Panc1 (cell line): ENCODE measurements at regions not wholly inside any gene's neighbourhood (a gene's known extent, or its start where the extent isn't known, plus 50 kb on each side); places are given as distances from the start of the nearest gene placed in this dataset.

Experiments used
- ATAC-seq: fragments of 200-7000 bp; cut with Tn5 transposase; 2 replicates; pipeline ENCODE4 v1.9.1; 2020; ENCODE audit warnings: mild to moderate bottlenecking, moderate library complexity
- BruUV-seq: library from RNA; stranded (reverse); fragments of 400-500 nt; replicated peaks from 2 replicates; lab custom pipeline; 2021; lab: Mats Ljungman, UMichigan
- CTCF ChIA-PET: fragments of 300-600 bp; sonication (Branson Sonifier 250); formaldehyde crosslinking; loops from one replicate; lab custom pipeline; 2022; ENCODE audit warnings: antibody characterized with exemption; lab: Charles Lee
- POLR2A ChIA-PET: fragments of 300-600 bp; sonication (Branson Sonifier 250); formaldehyde crosslinking; loops from one replicate; lab custom pipeline; 2022; ENCODE audit warnings: antibody characterized with exemption; lab: Charles Lee
- DNase-seq: peaks from one replicate; pipeline ENCODE4 v3.0.0-alpha.2; 2010; ENCODE audit warnings: low read depth, low spot score
- H3K27ac ChIP-seq: 2 replicates; pipeline ENCODE4 v1.5.1; 2011; ENCODE audit warnings: mild to moderate bottlenecking, low read length, inconsistent platforms
- H3K27me3 ChIP-seq: fragments of 200-500 bp; sonication (Bioruptor generic); 2 replicates; pipeline ENCODE4 v1.6.0; 2014; ENCODE audit warnings: low read length, inconsistent platforms; ENCODE audit not compliant: control insufficient read depth, insufficient read depth
- H3K36me3 ChIP-seq: fragments of 200-500 bp; sonication (Bioruptor generic); 2 replicates; pipeline ENCODE4 v1.5.1; 2014; ENCODE audit warnings: inconsistent platforms, mild to moderate bottlenecking, low read length, moderate library complexity; ENCODE audit not compliant: control insufficient read depth, insufficient read depth
- H3K4me1 ChIP-seq: 2 replicates; pipeline ENCODE4 v1.5.1; 2011; ENCODE audit warnings: inconsistent platforms, mild to moderate bottlenecking, low read length, moderate library complexity; ENCODE audit not compliant: control insufficient read depth, insufficient read depth
- H3K4me3 ChIP-seq, 2 experiments: 2 replicates each; pipeline ENCODE4 v1.5.1; 2011 to 2012; ENCODE audit warnings: low read depth in 2 of 2, low read length in 2 of 2, mild to moderate bottlenecking in 2 of 2, inconsistent platforms in 1 of 2, moderate library complexity in 1 of 2
- H3K9me3 ChIP-seq: fragments of 200-500 bp; sonication (Bioruptor generic); 2 replicates; pipeline ENCODE4 v1.5.1; 2014; ENCODE audit warnings: low read depth, mild to moderate bottlenecking, inconsistent platforms, low read length, moderate library complexity; ENCODE audit not compliant: control insufficient read depth, insufficient read depth
- POLR2AphosphoS5 ChIP-seq: IDR thresholded peaks from 2 replicates; pipeline ENCODE4 v1.6.1; 2012; ENCODE audit warnings: mild to moderate bottlenecking, low read depth, low read length, moderate library complexity
- SIN3A ChIP-seq: IDR thresholded peaks from 2 replicates; pipeline ENCODE4 v1.6.1; 2012; ENCODE audit warnings: low read depth, mild to moderate bottlenecking, low read length, moderate library complexity, borderline replicate concordance; ENCODE audit not compliant: insufficient read depth
- TCF7L2 ChIP-seq: IDR thresholded peaks from 2 replicates; pipeline ENCODE4 v1.6.1; 2011; ENCODE audit warnings: mild to moderate bottlenecking, low read depth, low read length, inconsistent platforms
- in situ Hi-C: cut with HindIII; loops from 2 replicates; pipeline ENCODE4 v1.10.0; 2016; ENCODE audit warnings: low sequenced_read_pairs, low pct_unique_long_range_greater_than_20kb
- intact Hi-C: fragments of 100-400 bp; cut with micrococcal nuclease; formaldehyde crosslinking; loops from one replicate; pipeline ENCODE4 v1.10.0; 2022; ENCODE audit not compliant: unreplicated experiment
- TF ChIP-seq, protein P1 (sequence below), 2 experiments: IDR thresholded peaks; 2 replicates each; pipeline ENCODE4 v1.6.1; 2011 to 2012; ENCODE audit warnings: low read depth in 2 of 2, control low read depth in 1 of 2, low read length in 1 of 2, mild to moderate bottlenecking in 1 of 2, moderate library complexity in 1 of 2; ENCODE audit not compliant: insufficient read depth in 1 of 2
- TF ChIP-seq, protein P2 (sequence below): fragments of 450-650 bp; IDR thresholded peaks from 2 replicates; pipeline ENCODE4 v1.5.1; 2017; ENCODE audit warnings: mild to moderate bottlenecking

- no peaks in the 10 kb centered on the region for H3K4me1 ChIP-seq
- TF ChIP-seq, protein P1, sequence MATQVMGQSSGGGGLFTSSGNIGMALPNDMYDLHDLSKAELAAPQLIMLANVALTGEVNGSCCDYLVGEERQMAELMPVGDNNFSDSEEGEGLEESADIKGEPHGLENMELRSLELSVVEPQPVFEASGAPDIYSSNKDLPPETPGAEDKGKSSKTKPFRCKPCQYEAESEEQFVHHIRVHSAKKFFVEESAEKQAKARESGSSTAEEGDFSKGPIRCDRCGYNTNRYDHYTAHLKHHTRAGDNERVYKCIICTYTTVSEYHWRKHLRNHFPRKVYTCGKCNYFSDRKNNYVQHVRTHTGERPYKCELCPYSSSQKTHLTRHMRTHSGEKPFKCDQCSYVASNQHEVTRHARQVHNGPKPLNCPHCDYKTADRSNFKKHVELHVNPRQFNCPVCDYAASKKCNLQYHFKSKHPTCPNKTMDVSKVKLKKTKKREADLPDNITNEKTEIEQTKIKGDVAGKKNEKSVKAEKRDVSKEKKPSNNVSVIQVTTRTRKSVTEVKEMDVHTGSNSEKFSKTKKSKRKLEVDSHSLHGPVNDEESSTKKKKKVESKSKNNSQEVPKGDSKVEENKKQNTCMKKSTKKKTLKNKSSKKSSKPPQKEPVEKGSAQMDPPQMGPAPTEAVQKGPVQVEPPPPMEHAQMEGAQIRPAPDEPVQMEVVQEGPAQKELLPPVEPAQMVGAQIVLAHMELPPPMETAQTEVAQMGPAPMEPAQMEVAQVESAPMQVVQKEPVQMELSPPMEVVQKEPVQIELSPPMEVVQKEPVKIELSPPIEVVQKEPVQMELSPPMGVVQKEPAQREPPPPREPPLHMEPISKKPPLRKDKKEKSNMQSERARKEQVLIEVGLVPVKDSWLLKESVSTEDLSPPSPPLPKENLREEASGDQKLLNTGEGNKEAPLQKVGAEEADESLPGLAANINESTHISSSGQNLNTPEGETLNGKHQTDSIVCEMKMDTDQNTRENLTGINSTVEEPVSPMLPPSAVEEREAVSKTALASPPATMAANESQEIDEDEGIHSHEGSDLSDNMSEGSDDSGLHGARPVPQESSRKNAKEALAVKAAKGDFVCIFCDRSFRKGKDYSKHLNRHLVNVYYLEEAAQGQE (IDR thresholded peaks at IDR 0.05; ENCODE audit: insufficient read depth in 1 of 2, low read depth in 2 of 2, low read length in 1 of 2): no peak
- TF ChIP-seq SIN3A (no peak), TCF7L2 (no peak), POLR2AphosphoS5 (no peak)
- TF ChIP-seq, protein P2, sequence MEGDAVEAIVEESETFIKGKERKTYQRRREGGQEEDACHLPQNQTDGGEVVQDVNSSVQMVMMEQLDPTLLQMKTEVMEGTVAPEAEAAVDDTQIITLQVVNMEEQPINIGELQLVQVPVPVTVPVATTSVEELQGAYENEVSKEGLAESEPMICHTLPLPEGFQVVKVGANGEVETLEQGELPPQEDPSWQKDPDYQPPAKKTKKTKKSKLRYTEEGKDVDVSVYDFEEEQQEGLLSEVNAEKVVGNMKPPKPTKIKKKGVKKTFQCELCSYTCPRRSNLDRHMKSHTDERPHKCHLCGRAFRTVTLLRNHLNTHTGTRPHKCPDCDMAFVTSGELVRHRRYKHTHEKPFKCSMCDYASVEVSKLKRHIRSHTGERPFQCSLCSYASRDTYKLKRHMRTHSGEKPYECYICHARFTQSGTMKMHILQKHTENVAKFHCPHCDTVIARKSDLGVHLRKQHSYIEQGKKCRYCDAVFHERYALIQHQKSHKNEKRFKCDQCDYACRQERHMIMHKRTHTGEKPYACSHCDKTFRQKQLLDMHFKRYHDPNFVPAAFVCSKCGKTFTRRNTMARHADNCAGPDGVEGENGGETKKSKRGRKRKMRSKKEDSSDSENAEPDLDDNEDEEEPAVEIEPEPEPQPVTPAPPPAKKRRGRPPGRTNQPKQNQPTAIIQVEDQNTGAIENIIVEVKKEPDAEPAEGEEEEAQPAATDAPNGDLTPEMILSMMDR: no peak
- ChIA-PET POLR2A (no interaction called here), CTCF (no interaction called here)
- H3K27me3 ChIP-seq: no peaks in the 10 kb centered on the region
- ATAC-seq (no peak), DNase-seq (no peak)
- in situ Hi-C loops (no loop called here), intact Hi-C loops (no loop called here)
- no peaks in the 10 kb centered on the region for H3K36me3 ChIP-seq
- no peaks in the 10 kb centered on the region for H3K9me3 ChIP-seq
- BruUV-seq: no TSS peak
- H3K4me3 ChIP-seq: no peak overlapping the region
- no peak overlapping the region for H3K27ac ChIP-seq
Measured at GRCh38 chr16:86962913-86963312, 354.3 kb downstream of the C16orf95 start.

DNA sequence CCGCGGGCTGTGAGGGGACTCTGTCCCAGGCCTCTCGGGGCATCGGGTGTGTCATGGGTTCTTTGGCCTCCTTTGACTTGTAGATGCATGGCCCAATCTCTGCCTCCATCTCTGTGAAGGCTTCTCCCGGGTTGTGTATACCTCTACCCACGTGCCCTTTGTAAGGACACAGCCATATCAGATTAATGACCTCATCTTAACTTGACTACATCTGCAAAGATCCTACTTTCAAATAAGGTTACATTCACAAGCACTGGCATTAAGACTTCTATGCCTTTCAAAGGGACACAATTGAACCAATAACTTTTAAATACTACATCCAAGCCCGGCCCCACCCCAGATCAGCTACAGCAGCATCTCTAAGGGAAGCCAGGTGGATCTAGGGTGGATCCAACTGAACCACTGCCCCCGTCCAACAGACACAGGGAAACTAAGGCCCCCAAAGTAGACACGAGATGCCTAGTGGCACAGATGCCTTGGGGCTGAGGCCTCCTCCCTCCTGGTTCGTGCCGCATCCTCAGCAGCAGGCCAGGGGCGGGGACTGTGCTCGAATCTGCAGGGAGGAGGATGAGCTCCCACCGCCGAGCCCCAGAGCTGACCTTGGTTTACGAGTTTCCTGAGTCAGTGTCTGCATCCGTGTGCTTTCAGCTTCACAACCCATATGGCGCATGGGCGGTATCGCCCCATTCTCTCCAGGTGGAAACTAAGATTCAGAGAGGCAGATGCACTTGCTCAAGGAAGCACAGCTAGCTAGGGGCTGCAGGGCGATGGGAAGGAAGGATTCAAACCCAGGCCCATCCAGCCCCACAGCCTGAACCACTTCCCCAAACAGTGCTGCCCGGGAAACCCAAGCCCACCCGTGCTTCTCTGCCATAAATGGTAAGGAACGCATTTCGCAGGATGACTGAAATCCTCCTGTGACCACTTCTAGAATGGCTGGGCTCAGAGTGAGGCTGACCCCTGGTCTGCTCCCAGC is 353.3 kb downstream of the C16orf95 start:
- ChIA-PET CTCF (no interaction called here), POLR2A (no interaction called here)
- in situ Hi-C loops: no loop called here
- TF ChIP-seq SIN3A (no peak), POLR2AphosphoS5 (no peak), TCF7L2 (no peak)
- TF ChIP-seq, protein P2: no peak
- TF ChIP-seq, protein P1 (IDR thresholded peaks at IDR 0.05; ENCODE audit: insufficient read depth in 1 of 2, low read depth in 2 of 2, low read length in 1 of 2): no peak
- DNase-seq: no peak
- intact Hi-C loops: no loop called here
- Histone ChIP-seq H3K9me3 (no peaks in the 10 kb centered on the region), H3K4me3 (no peak overlapping the region), H3K36me3 (no peaks in the 10 kb centered on the region), H3K27ac (no peak overlapping the region), H3K27me3 (no peaks in the 10 kb centered on the region), H3K4me1 (no peaks in the 10 kb centered on the region)
- no peak for ATAC-seq
- no TSS peak for BruUV-seq
